ENCODE measurements at regions not wholly inside any gene's neighbourhood (a gene's known extent, or its start where the extent isn't known, plus 50 kb on each side); places are given as distances from the start of the nearest gene placed in this dataset.

- no peak for TF ChIP-seq POLR2AphosphoS5 (IDR thresholded peaks at IDR 0.05)
- TF ChIP-seq, protein P1, sequence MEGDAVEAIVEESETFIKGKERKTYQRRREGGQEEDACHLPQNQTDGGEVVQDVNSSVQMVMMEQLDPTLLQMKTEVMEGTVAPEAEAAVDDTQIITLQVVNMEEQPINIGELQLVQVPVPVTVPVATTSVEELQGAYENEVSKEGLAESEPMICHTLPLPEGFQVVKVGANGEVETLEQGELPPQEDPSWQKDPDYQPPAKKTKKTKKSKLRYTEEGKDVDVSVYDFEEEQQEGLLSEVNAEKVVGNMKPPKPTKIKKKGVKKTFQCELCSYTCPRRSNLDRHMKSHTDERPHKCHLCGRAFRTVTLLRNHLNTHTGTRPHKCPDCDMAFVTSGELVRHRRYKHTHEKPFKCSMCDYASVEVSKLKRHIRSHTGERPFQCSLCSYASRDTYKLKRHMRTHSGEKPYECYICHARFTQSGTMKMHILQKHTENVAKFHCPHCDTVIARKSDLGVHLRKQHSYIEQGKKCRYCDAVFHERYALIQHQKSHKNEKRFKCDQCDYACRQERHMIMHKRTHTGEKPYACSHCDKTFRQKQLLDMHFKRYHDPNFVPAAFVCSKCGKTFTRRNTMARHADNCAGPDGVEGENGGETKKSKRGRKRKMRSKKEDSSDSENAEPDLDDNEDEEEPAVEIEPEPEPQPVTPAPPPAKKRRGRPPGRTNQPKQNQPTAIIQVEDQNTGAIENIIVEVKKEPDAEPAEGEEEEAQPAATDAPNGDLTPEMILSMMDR (IDR thresholded peaks at IDR 0.05): no peak
Measured at GRCh38 chr20:30593572-30593971, 663.9 kb upstream of the DEFB115 start.
